GM18868 (cell line): ENCODE measurements at regions not wholly inside any gene's neighbourhood (a gene's known extent, or its start where the extent isn't known, plus 50 kb on each side); places are given as distances from the start of the nearest gene placed in this dataset.
"Not testable (repeated sequence)": the region's sequence is repeated elsewhere in the genome, so short reads cannot be mapped to it uniquely, and the experiment has no call there.

ENCODE experiments used
- ATAC-seq: cut with Tn5 transposase; IDR thresholded peaks from one replicate; pipeline ENCODE4 v1.9.1; 2021; ENCODE audit warnings: mild to moderate bottlenecking, moderate library complexity; ENCODE audit not compliant: unreplicated experiment

- no peak for ATAC-seq
Observed at GRCh38 chr2:184993746-184994145, 395.4 kb downstream of the ZNF804A start.

GRCh38 chr2:185006481-185006880 is 408.2 kb downstream of the ZNF804A start:
- no peak for ATAC-seq

- no peak for ATAC-seq
Observed at GRCh38 chr2:185012643-185013042, 414.3 kb downstream of the ZNF804A start.

- no peak for ATAC-seq
Observed at GRCh38 chr2:185014076-185014475, 415.7 kb downstream of the ZNF804A start.

GRCh38 chr2:185025891-185026290 is 427.6 kb downstream of the ZNF804A start:
- not testable (repeated sequence) for ATAC-seq

- no peak for ATAC-seq
Observed at GRCh38 chr2:185035906-185036305, 437.6 kb downstream of the ZNF804A start.

- ATAC-seq: no peak
Observed at GRCh38 chr2:185044323-185044874, 446.1 kb downstream of the ZNF804A start.

GRCh38 chr2:185050804-185051203 is 452.5 kb downstream of the ZNF804A start:
- no peak for ATAC-seq

GRCh38 chr2:185063761-185064160 is 465.4 kb downstream of the ZNF804A start:
- no peak for ATAC-seq

- no peak for ATAC-seq
Observed at GRCh38 chr2:185066128-185066527, 467.8 kb downstream of the ZNF804A start.

GRCh38 chr2:185069107-185069506 is 470.8 kb downstream of the ZNF804A start:
- ATAC-seq: no peak

- ATAC-seq: no peak
Observed at GRCh38 chr2:185074156-185074555, 475.8 kb downstream of the ZNF804A start.

- no peak for ATAC-seq
Observed at GRCh38 chr2:185082749-185083148, 484.4 kb downstream of the ZNF804A start.

- ATAC-seq: no peak
Observed at GRCh38 chr2:185108588-185108987, 510.3 kb downstream of the ZNF804A start.

- no peak for ATAC-seq
Observed at GRCh38 chr2:185127412-185127811, 529.1 kb downstream of the ZNF804A start.

GRCh38 chr2:185128346-185128745 is 530.0 kb downstream of the ZNF804A start:
- ATAC-seq: no peak

- no peak for ATAC-seq
Observed at GRCh38 chr2:185128996-185129395, 530.7 kb downstream of the ZNF804A start.

- ATAC-seq: peak; percentile 64
Observed at GRCh38 chr2:185130685-185131084, 532.4 kb downstream of the ZNF804A start.

- no peak for ATAC-seq
Observed at GRCh38 chr2:185132501-185133041, 534.2 kb downstream of the ZNF804A start.

- ATAC-seq: no peak
Observed at GRCh38 chr2:185137700-185138099, 539.4 kb downstream of the ZNF804A start.

- ATAC-seq: no peak
Observed at GRCh38 chr2:185142677-185143076, 544.3 kb downstream of the ZNF804A start.

- ATAC-seq: no peak
Observed at GRCh38 chr2:185144159-185144919, 546.0 kb downstream of the ZNF804A start.
